ENCODE measurements at regions not wholly inside any gene's neighbourhood (a gene's known extent, or its start where the extent isn't known, plus 50 kb on each side); places are given as distances from the start of the nearest gene placed in this dataset.
"Not testable (repeated sequence)": the region's sequence is repeated elsewhere in the genome, so short reads cannot be mapped to it uniquely, and the experiment has no call there.

DNA sequence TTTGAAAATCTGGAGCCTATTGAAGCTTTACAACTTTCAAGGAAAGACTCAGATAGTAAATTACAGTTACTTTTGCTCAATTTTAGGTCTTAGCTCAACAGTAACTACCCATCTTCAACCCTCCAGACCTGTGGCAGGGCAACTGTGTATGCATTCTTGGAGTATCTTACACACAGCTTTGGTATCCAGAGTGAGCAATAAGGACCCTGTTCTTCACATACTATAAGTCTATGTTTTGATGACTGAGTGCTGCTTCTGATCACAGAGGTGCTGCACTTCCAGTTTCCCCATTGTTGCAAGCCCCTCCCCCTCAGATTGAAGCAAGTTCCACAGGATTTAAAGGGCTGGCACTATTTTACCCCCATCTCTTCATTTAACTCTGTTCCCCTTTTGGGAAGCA lies 737.4 kb upstream of the GRAMD2B start:
- dilution Hi-C loops (cut with MboI; ENCODE audit: extremely low pct_ligation_motif_present, low sequenced_read_pairs): no loop called here
- H3K27ac ChIP-seq (ENCODE audit: insufficient read depth, low read depth, low read length): no peak overlapping the region
- FAIRE-seq (no peak), DNase-seq (ENCODE audit: low read depth, low spot score) (no peak)
- no peak overlapping the region for H3K9ac ChIP-seq (replicated peaks; ENCODE audit: extremely low read depth, insufficient read depth, low read length)
- no peak overlapping the region for H2AFZ ChIP-seq (ENCODE audit: low read depth, low read length)
- intact Hi-C loops (cut with micrococcal nuclease): no loop called here
- BruUV-seq (replicated peaks): no TSS peak
- no peaks in the 10 kb centered on the region for H3K9me1 ChIP-seq (replicated peaks; ENCODE audit: control insufficient read depth, extremely low read depth, insufficient read depth, low read length)
- ChIA-PET CTCF (interaction anchor here (1.7 to 2.0 kb wide), 2 partner anchors 8 to 15 kb away, joined by 3 to 5 read pairs; no protein-coding TSS in a partner anchor), POLR2A (interaction anchor here (0.6 kb wide), 1 partner anchor 9 kb away, joined by 5 read pairs; no protein-coding TSS in a partner anchor)
- no peaks in the 10 kb centered on the region for H3K36me3 ChIP-seq (ENCODE audit: control insufficient read depth in 2 of 2, extremely low read depth in 1 of 2, insufficient read depth in 2 of 2, low read length in 2 of 2)
- no peak overlapping the region for H3K4me2 ChIP-seq (ENCODE audit: insufficient read depth, low read length)
- H3K79me2 ChIP-seq (ENCODE audit: control insufficient read depth, insufficient read depth, low read length): no peaks in the 10 kb centered on the region
- no peaks in the 10 kb centered on the region for H3K27me3 ChIP-seq (ENCODE audit: control insufficient read depth in 2 of 2, insufficient read depth in 2 of 2, low read length in 2 of 2)
- no peak overlapping the region for H3K4me3 ChIP-seq (replicated peaks in 1 of 3; ENCODE audit: insufficient read depth in 1 of 3, low read depth in 1 of 3, low read length in 3 of 3)
- TF ChIP-seq EZH2 (IDR thresholded peaks at IDR 0.05; ENCODE audit: borderline replicate concordance, low read depth, low read length, severe bottlenecking): no peak
- TF ChIP-seq FOS (IDR thresholded peaks at IDR 0.05; ENCODE audit: borderline replicate concordance, insufficient read depth, low read length): no peak
- TF ChIP-seq, protein P1, sequence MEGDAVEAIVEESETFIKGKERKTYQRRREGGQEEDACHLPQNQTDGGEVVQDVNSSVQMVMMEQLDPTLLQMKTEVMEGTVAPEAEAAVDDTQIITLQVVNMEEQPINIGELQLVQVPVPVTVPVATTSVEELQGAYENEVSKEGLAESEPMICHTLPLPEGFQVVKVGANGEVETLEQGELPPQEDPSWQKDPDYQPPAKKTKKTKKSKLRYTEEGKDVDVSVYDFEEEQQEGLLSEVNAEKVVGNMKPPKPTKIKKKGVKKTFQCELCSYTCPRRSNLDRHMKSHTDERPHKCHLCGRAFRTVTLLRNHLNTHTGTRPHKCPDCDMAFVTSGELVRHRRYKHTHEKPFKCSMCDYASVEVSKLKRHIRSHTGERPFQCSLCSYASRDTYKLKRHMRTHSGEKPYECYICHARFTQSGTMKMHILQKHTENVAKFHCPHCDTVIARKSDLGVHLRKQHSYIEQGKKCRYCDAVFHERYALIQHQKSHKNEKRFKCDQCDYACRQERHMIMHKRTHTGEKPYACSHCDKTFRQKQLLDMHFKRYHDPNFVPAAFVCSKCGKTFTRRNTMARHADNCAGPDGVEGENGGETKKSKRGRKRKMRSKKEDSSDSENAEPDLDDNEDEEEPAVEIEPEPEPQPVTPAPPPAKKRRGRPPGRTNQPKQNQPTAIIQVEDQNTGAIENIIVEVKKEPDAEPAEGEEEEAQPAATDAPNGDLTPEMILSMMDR (IDR thresholded peaks at IDR 0.05; ENCODE audit: extremely low read depth in 1 of 2, insufficient read depth in 1 of 2, low read depth in 1 of 2, low read length in 2 of 2): no peak
- no peak for TF ChIP-seq MYC (IDR thresholded peaks at IDR 0.05; ENCODE audit: low read depth, low read length)
- TF ChIP-seq POLR2AphosphoS5 (IDR thresholded peaks at IDR 0.05; ENCODE audit: insufficient read depth, low read depth, low read length): no peak
- no peak for TF ChIP-seq JUN (IDR thresholded peaks at IDR 0.05; ENCODE audit: borderline replicate concordance, insufficient read depth, insufficient read length, low read depth)
- no peak for TF ChIP-seq POLR2A (IDR thresholded peaks at IDR 0.05; ENCODE audit: low read depth, low read length)
- no peak for TF ChIP-seq GATA2 (IDR thresholded peaks at IDR 0.05; ENCODE audit: insufficient read depth, insufficient read length, low read depth, low read length)
- TF ChIP-seq, protein P2, sequence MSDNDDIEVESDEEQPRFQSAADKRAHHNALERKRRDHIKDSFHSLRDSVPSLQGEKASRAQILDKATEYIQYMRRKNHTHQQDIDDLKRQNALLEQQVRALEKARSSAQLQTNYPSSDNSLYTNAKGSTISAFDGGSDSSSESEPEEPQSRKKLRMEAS (IDR thresholded peaks at IDR 0.05; ENCODE audit: insufficient read depth, insufficient read length): no peak
- H3K4me1 ChIP-seq (ENCODE audit: control insufficient read depth, extremely low read depth, insufficient read depth, low read length): no peaks in the 10 kb centered on the region
- H3K9me3 ChIP-seq (replicated peaks; ENCODE audit: control insufficient read depth, insufficient read depth, low read length): no peaks in the 10 kb centered on the region
- H4K20me1 ChIP-seq (replicated peaks; ENCODE audit: control insufficient read depth, extremely low read depth, insufficient read depth, low read length): no peaks in the 10 kb centered on the region

DNA sequence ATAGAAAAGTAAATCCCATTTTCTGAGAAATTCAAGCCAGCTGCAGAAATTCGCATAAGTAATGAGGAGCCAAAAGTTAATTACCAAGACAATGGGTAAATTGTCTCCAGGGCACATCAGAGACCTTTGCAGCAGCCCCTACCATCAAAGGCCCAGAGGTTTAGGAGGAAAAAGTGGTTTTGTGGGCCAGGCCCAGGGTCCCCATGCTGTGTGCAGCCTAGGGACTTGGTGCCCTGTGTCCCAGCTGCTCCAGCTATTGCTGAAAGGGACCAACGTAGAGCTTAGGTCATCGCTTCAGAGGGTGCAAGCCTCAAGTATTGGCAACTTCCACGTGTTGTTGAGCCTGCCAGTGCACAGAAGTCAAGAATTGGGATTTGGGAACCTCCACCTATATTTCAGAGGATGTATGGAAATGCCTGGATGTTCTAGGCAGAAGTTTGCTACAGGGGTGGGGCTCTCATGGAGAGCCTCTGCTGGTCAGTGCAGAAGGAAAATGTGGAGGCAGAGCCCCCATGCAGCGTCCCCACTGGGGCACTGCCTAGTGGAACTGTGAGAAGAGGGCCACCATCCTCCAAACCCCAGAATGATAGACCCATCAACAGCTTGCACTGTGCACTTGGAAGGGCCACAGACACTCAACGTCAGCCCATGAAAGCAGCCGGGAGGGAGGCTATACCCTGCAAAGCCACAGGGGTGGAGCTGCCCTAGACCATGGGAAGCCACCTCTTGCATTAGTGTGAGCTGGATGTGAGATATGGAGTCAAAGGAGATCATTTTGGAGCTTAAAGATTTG lies 731.3 kb upstream of the GRAMD2B start:
- H3K36me3 ChIP-seq (ENCODE audit: control insufficient read depth in 2 of 2, extremely low read depth in 1 of 2, insufficient read depth in 2 of 2, low read length in 2 of 2); H3K27me3 ChIP-seq (ENCODE audit: control insufficient read depth in 2 of 2, insufficient read depth in 2 of 2, low read length in 2 of 2); H3K4me2 ChIP-seq (ENCODE audit: insufficient read depth, low read length); H3K9me1 ChIP-seq (replicated peaks; ENCODE audit: control insufficient read depth, extremely low read depth, insufficient read depth, low read length); POLR2A ChIA-PET; H3K27ac ChIP-seq (ENCODE audit: insufficient read depth, low read depth, low read length); dilution Hi-C loops (cut with MboI; ENCODE audit: extremely low pct_ligation_motif_present, low sequenced_read_pairs); BruUV-seq (replicated peaks); H2AFZ ChIP-seq (ENCODE audit: low read depth, low read length); H3K9me3 ChIP-seq (replicated peaks; ENCODE audit: control insufficient read depth, insufficient read depth, low read length); H3K79me2 ChIP-seq (ENCODE audit: control insufficient read depth, insufficient read depth, low read length); FAIRE-seq; H3K4me1 ChIP-seq (ENCODE audit: control insufficient read depth, extremely low read depth, insufficient read depth, low read length); H3K4me3 ChIP-seq (replicated peaks in 1 of 3; ENCODE audit: insufficient read depth in 1 of 3, low read depth in 1 of 3, low read length in 3 of 3); H3K9ac ChIP-seq (replicated peaks; ENCODE audit: extremely low read depth, insufficient read depth, low read length); CTCF ChIA-PET; DNase-seq (ENCODE audit: low read depth, low spot score); intact Hi-C loops (cut with micrococcal nuclease); H4K20me1 ChIP-seq (replicated peaks; ENCODE audit: control insufficient read depth, extremely low read depth, insufficient read depth, low read length): not testable (repeated sequence)

Data from endothelial cell of umbilical vein (primary cell).